HepG2 (cell line): ENCODE measurements at regions not wholly inside any gene's neighbourhood (a gene's known extent, or its start where the extent isn't known, plus 50 kb on each side); places are given as distances from the start of the nearest gene placed in this dataset.

ENCODE experiments used
- ATAD3A ChIP-seq: sonication (generic); formaldehyde crosslinking; IDR thresholded peaks from 2 replicates; pipeline ENCODE4 v1.4.0; 2020; ENCODE audit warnings: missing genetic modification reagents
- BHLHE40 ChIP-seq: IDR thresholded peaks from 2 replicates; pipeline ENCODE4 v1.6.1; 2011; ENCODE audit warnings: low read length, improper control_type of control experiment
- FOXJ3 ChIP-seq: sonication (generic); formaldehyde crosslinking; IDR thresholded peaks from 2 replicates; pipeline ENCODE4 v1.4.0; 2020; ENCODE audit warnings: missing genetic modification reagents, mild to moderate bottlenecking, borderline replicate concordance
- HDAC2 ChIP-seq: sonication (generic); formaldehyde crosslinking; IDR thresholded peaks from 2 replicates; pipeline ENCODE4 v1.4.0; 2020; ENCODE audit warnings: missing genetic modification reagents
- HOXA7 ChIP-seq: sonication (generic); formaldehyde crosslinking; IDR thresholded peaks from 2 replicates; pipeline ENCODE4 v1.8.1; 2022; ENCODE audit warnings: mild to moderate bottlenecking, missing genetic modification reagents, moderate library complexity
- MXD4 ChIP-seq: IDR thresholded peaks from 2 replicates; pipeline ENCODE4 v1.6.1; 2016; ENCODE audit warnings: mild to moderate bottlenecking, missing biosample characterization, missing genetic modification reagents
- POLR2AphosphoS5 ChIP-seq: IDR thresholded peaks from 2 replicates; pipeline ENCODE4 v1.6.1; 2012; ENCODE audit warnings: low read depth, low read length
- ZNF354B ChIP-seq: sonication (generic); formaldehyde crosslinking; IDR thresholded peaks from 2 replicates; pipeline ENCODE4 v1.8.0; 2022; ENCODE audit warnings: mild to moderate bottlenecking, missing genetic modification reagents
- ZNF570 ChIP-seq: sonication (generic); formaldehyde crosslinking; IDR thresholded peaks from 2 replicates; pipeline ENCODE4 v1.4.0; 2020; ENCODE audit warnings: mild to moderate bottlenecking, missing genetic modification reagents, borderline replicate concordance
- ZNF792 ChIP-seq: IDR thresholded peaks from 2 replicates; pipeline ENCODE4 v1.6.1; 2016
- ZNF850 ChIP-seq: sonication (generic); formaldehyde crosslinking; conservative IDR thresholded peaks from 2 replicates; pipeline ENCODE4 v1.9.0; 2021; ENCODE audit warnings: mild to moderate bottlenecking, missing genetic modification reagents
- TF ChIP-seq, protein P1 (sequence below), 2 experiments: fragments of 450-650 bp in 1 of 2; sonication (generic) in 1 of 2; formaldehyde crosslinking; IDR thresholded peaks; 2 replicates each; pipeline versions ENCODE4 v1.5.0 to v1.8.0; 2020 to 2022; ENCODE audit warnings: mild to moderate bottlenecking in 1 of 2, missing genetic modification reagents in 1 of 2
- TF ChIP-seq, protein P2 (sequence below): sonication (generic); formaldehyde crosslinking; conservative IDR thresholded peaks from 2 replicates; pipeline ENCODE4 v1.8.1; 2023; ENCODE audit warnings: missing genetic modification reagents

DNA sequence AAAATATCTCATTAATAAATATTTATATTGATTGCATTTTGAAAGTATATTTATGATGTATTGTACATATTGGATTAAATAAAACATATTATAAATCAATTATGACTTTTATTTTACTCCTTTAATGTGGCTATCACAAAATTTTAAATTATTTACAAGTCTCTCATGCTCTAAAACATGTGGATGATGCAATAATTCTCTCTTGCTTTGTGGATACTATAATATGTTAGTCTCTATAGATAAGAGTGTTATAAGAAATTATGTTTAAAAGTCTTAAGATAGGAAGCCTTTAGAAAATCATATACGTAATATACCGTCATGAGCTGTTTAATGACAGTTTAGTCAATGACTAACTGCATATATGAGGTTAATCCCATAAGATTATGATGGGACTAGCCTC is 547.4 kb upstream of the ALCAM start:
- TF ChIP-seq, protein P1, sequence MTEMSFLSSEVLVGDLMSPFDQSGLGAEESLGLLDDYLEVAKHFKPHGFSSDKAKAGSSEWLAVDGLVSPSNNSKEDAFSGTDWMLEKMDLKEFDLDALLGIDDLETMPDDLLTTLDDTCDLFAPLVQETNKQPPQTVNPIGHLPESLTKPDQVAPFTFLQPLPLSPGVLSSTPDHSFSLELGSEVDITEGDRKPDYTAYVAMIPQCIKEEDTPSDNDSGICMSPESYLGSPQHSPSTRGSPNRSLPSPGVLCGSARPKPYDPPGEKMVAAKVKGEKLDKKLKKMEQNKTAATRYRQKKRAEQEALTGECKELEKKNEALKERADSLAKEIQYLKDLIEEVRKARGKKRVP (CRISPR knock-in tag; IDR thresholded peaks at IDR 0.05) = no peak
- TF ChIP-seq FOXJ3 (no peak), POLR2AphosphoS5 (no peak), HDAC2 (CRISPR knock-in tag) (no peak), MXD4 (no peak), BHLHE40 (no peak), ZNF354B (CRISPR knock-in tag) (no peak), ZNF570 (CRISPR knock-in tag) (no peak), ZNF850 (CRISPR knock-in tag) (no peak), HOXA7 (CRISPR knock-in tag) (no peak), ATAD3A (CRISPR knock-in tag) (no peak), ZNF792 (CRISPR knock-in tag) (no peak)
- TF ChIP-seq, protein P2, sequence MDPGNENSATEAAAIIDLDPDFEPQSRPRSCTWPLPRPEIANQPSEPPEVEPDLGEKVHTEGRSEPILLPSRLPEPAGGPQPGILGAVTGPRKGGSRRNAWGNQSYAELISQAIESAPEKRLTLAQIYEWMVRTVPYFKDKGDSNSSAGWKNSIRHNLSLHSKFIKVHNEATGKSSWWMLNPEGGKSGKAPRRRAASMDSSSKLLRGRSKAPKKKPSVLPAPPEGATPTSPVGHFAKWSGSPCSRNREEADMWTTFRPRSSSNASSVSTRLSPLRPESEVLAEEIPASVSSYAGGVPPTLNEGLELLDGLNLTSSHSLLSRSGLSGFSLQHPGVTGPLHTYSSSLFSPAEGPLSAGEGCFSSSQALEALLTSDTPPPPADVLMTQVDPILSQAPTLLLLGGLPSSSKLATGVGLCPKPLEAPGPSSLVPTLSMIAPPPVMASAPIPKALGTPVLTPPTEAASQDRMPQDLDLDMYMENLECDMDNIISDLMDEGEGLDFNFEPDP (CRISPR knock-in tag) = no peak
